ENCODE measurements at regions not wholly inside any gene's neighbourhood (a gene's known extent, or its start where the extent isn't known, plus 50 kb on each side); places are given as distances from the start of the nearest gene placed in this dataset.
"Not testable (repeated sequence)": the region's sequence is repeated elsewhere in the genome, so short reads cannot be mapped to it uniquely, and the experiment has no call there.

GRCh38 chr1:243074224-243074623 is 180.9 kb downstream of the CEP170 start:
- DNase-seq (ENCODE audit: low spot score), result not testable (repeated sequence)

- not testable (repeated sequence) for DNase-seq (ENCODE audit: low spot score)
Measured at GRCh38 chr1:243067056-243067455, 188.0 kb downstream of the CEP170 start.

GRCh38 chr1:243061965-243062364 is 193.1 kb downstream of the CEP170 start:
- not testable (repeated sequence) for DNase-seq (ENCODE audit: low spot score)

- DNase-seq (ENCODE audit: low spot score), result not testable (repeated sequence)
Measured at GRCh38 chr1:243055510-243055909, 199.6 kb downstream of the CEP170 start.

GRCh38 chr1:243055091-243055490 is 200.0 kb downstream of the CEP170 start:
- DNase-seq (ENCODE audit: low spot score), result not testable (repeated sequence)

- not testable (repeated sequence) for DNase-seq (ENCODE audit: low spot score)
Measured at GRCh38 chr1:243054681-243055080, 200.4 kb downstream of the CEP170 start.

GRCh38 chr1:243053048-243053447 is 202.0 kb downstream of the CEP170 start:
- DNase-seq (ENCODE audit: low spot score), result not testable (repeated sequence)

GRCh38 chr1:243050613-243051012 is 204.5 kb downstream of the CEP170 start:
- not testable (repeated sequence) for DNase-seq (ENCODE audit: low spot score)

GRCh38 chr1:243049716-243050115 is 205.4 kb downstream of the CEP170 start:
- not testable (repeated sequence) for DNase-seq (ENCODE audit: low spot score)

- DNase-seq (ENCODE audit: low spot score), result not testable (repeated sequence)
Measured at GRCh38 chr1:243021365-243021764, 233.7 kb downstream of the CEP170 start.

- DNase-seq (ENCODE audit: low spot score), result not testable (repeated sequence)
Measured at GRCh38 chr1:243019030-243019635, 235.9 kb downstream of the CEP170 start.

- not testable (repeated sequence) for DNase-seq (ENCODE audit: low spot score)
Measured at GRCh38 chr1:243010719-243011118, 244.4 kb downstream of the CEP170 start.

- not testable (repeated sequence) for DNase-seq (ENCODE audit: low spot score)
Measured at GRCh38 chr1:243001003-243001402, 254.1 kb downstream of the CEP170 start.

GRCh38 chr1:242992776-242993175 is 262.3 kb downstream of the CEP170 start:
- not testable (repeated sequence) for DNase-seq (ENCODE audit: low spot score)

GRCh38 chr1:242985096-242985495 is 270.0 kb downstream of the CEP170 start:
- DNase-seq (ENCODE audit: low spot score), result not testable (repeated sequence)

GRCh38 chr1:242973341-242973740 is 281.7 kb downstream of the CEP170 start:
- DNase-seq (ENCODE audit: low spot score), result not testable (repeated sequence)

- DNase-seq (ENCODE audit: low spot score), result no peak
Measured at GRCh38 chr1:242966892-242967291, 288.2 kb downstream of the CEP170 start.

- not testable (repeated sequence) for DNase-seq (ENCODE audit: low spot score)
Measured at GRCh38 chr1:242959397-242959796, 295.7 kb downstream of the CEP170 start.

- not testable (repeated sequence) for DNase-seq (ENCODE audit: low spot score)
Measured at GRCh38 chr1:242954945-242955344, 300.1 kb downstream of the CEP170 start.

GRCh38 chr1:242946206-242946605 is 308.9 kb downstream of the CEP170 start:
- DNase-seq (ENCODE audit: low spot score), result no peak

GRCh38 chr1:242936725-242937124 is 318.4 kb downstream of the CEP170 start:
- not testable (repeated sequence) for DNase-seq (ENCODE audit: low spot score)

GRCh38 chr1:242924717-242925116 is 330.4 kb downstream of the CEP170 start:
- DNase-seq (ENCODE audit: low spot score), result not testable (repeated sequence)

- DNase-seq (ENCODE audit: low spot score), result not testable (repeated sequence)
Measured at GRCh38 chr1:242923603-242924002, 331.5 kb downstream of the CEP170 start.

- not testable (repeated sequence) for DNase-seq (ENCODE audit: low spot score)
Measured at GRCh38 chr1:242914729-242915128, 340.4 kb downstream of the CEP170 start.
